HG02798 (cell line): ENCODE measurements at regions not wholly inside any gene's neighbourhood (a gene's known extent, or its start where the extent isn't known, plus 50 kb on each side); places are given as distances from the start of the nearest gene placed in this dataset.
"Not testable (repeated sequence)": the region's sequence is repeated elsewhere in the genome, so short reads cannot be mapped to it uniquely, and the experiment has no call there.

ENCODE experiments used
- ATAC-seq: cut with Tn5 transposase; IDR thresholded peaks from one replicate; pipeline ENCODE4 v1.9.1; 2021; ENCODE audit warnings: mild to moderate bottlenecking; ENCODE audit not compliant: unreplicated experiment, poor library complexity

DNA sequence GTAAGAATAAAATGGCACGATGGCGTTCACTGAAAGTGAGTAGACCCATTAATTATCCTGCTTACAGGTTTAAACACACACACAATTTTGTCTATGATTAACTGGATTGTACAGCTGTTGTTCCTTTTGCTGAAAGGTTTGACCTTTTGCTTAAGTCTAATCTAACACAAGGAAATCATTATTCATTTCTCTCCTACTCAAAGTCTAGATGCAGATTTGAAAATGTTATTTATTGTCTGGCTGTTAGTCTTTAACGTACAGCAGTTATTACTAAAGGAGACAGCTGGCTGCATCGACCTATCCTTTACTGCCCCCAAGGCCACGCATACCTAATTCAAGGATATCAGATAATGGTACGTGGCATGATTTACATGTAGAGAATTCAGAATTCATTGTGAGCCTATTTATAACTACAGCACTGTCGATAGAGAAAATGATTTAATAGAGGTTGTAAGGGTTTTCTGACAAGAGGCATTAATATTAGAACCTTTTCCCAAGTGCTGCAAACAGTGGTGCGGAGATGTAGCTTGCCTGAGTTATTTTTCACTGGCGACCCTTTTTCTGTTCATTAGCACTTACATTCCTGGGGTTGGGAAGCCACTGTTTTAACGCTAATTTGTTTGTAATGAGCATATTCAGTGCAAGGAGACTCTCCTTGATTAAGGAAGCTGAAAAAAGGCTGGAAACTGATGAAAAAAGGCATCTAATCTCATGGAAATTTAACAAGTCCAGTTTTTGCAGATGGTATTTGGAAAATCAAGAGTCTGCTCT lies 368.4 kb upstream of the GRAMD2B start:
- ATAC-seq, result no peak

- no peak for ATAC-seq
Measured at GRCh38 chr5:126055348-126055729, 367.9 kb upstream of the GRAMD2B start.

GRCh38 chr5:126056352-126056751 lies 366.9 kb upstream of the GRAMD2B start:
- ATAC-seq, result no peak

DNA sequence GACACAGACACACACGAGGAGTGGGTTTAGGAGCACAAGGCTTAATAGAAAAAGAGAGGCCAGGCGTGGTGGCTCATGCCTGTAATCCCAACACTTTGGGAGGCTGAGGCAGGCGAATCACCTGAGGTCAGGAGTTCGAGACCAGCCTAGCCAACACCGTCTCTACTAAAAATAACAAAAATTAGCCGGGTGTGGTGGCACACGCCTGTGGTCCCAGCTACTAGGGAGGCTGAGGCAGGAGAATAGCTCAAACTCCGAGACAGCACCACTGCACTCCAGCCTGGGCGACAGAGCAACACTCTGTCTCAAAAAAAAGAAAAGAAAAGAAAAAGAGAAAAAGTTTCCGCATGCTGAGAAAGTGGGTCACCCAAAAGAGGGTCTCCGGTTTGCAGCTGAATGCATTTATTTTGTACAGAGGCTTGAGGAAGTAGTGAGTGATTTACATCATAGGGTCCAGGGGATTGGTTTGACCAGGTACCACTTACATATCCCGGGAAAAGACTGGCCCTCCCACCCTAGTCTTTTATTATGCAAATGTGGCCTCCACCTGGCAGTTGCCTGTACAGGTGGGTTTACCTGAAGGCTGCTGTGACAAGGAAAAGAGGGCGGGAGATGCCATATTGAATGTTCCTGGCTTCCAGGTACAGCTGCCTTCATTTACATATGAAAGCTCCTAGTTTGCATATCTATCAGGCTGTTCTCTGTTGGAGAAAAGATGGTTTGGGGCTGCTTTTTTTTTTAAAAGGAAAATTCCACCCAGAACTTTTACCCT lies 366.2 kb upstream of the GRAMD2B start:
- ATAC-seq, result no peak

DNA sequence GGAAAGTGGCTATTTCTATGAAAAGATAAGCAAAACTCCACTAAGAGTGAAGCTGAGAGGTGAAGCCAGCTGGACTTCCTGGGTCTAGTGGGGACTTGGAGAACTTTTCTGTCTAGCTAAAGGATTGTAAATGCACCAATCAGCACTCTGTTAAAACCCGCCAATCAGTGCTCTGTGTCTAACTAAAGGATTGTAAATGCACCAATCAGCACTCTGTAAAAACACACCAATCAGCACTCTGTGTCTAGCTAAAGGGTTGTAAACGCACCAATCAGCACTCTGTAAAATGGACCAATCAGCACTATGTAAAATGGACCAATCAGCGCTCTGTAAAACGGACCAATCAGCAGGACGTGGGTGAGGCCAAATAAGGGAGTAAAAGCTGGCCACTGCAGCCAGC lies 364.8 kb upstream of the GRAMD2B start:
- ATAC-seq, result not testable (repeated sequence)

- no peak for ATAC-seq
Measured at GRCh38 chr5:126062398-126063221, 360.6 kb upstream of the GRAMD2B start.

- ATAC-seq, result no peak
Measured at GRCh38 chr5:126065061-126065460, 358.1 kb upstream of the GRAMD2B start.

DNA sequence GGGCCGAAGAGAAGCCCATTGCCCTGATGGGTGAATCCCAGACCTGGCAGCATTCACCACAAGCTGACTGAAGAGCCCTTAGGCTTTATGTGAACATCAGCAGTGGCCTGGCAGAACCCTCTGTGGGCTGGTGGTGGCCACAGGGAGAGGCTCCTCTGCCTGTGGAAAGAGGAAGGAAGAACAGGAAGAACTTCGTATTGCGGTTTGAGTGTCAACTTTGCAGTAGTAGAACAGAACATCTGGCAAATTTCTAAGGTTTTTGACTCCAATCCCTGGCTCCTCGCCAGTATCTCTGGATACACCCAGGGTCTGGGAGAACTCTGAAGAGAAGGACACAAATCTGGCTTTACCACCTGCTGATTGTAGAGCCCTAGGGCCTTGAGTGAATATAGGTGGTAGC lies 356.4 kb upstream of the GRAMD2B start:
- ATAC-seq, result no peak

- no peak for ATAC-seq
Measured at GRCh38 chr5:126067404-126067803, 355.8 kb upstream of the GRAMD2B start.

DNA sequence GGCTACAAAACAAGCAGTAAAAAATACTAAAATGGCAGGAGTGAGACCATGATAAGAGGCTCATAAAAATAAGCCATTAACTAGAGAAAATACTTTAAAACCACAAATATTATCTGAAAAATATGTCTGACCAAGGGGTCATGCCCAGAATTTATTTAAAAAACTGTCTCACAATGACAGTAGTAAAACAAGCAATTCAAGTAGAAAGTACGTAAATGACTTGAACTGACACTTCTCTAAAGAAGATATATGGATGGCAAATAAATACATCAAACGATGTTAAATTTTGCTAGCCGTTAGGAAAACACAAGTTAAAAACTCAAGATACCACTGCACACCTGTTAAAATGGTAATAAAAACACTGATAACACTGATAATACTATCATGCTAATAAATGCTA lies 353.9 kb upstream of the GRAMD2B start:
- ATAC-seq, result no peak

- ATAC-seq, result no peak
Measured at GRCh38 chr5:126070481-126070880, 352.7 kb upstream of the GRAMD2B start.

DNA sequence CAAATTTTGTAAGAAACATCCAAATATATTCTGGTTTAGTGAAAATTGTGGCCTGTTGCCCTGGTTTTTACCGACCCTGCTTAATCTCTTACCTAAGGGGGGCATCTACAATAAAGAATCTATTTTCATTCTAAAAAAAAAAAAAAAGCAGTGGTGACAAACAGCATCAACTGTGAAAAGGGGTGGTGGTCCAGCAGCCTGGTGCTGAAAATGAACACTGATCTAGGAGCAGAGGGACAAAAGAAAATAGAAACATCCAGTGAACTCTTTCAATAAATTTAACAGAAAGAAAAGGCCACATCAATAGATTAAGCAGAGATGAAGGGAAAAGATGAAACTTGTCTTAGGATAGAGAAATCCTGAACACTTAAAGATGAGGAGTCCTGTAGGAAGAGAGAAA lies 348.7 kb upstream of the GRAMD2B start:
- no peak for ATAC-seq

- ATAC-seq, result no peak
Measured at GRCh38 chr5:126079266-126079665, 343.9 kb upstream of the GRAMD2B start.

DNA sequence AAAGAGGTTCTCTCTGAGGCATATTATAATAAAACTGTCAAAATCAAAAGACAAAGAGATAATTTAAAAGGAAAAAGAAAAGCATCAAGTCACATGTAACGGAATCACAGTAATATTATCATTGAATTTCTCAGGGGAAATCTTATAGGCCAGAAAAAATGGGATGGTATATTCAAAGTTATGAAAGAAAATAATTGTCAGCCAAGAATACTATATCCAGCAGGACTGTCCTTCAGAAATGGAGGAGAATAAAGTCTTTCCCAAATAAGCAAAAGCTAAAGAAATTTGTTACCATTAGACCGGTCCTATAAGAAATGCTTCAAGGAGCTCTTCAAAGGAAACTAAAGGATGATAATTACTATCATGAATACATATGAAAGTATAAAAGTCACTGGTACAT lies 342.0 kb upstream of the GRAMD2B start:
- no peak for ATAC-seq

DNA sequence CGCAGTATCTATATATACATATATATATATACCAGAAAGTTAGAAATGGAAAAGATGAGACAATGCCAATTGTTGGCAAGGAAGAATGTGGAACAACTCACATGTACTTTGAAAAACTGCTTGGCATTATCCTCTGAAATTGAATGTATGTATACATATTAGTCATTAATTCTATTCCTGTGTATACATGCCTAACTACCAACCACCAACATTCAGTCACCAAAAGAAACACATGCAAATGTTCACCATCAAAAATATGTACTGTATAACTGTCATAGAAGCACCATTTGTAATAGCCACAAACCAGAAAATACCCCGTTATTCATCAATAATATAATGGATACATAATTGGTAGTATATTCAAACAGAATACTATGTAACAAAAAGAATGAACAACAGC lies 330.2 kb upstream of the GRAMD2B start:
- ATAC-seq, result no peak

DNA sequence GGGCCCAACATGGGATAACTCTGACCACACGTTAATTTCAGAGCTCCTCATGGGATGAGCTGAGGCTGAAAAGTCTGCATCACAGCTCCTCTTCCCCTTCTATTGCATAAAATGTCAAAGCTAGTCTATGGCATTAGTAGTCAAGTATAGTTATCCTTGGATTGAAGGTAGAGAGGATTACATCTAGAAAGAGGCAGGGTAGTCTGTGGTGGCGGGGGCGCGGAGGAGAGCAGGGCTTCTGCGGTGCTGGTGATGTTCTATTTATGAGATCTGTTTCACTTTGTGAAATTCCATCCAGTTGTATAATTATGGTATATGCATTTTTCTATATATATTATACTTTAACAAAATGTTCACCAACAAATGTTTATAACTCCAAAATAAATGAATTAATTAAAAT lies 329.5 kb upstream of the GRAMD2B start:
- ATAC-seq, result no peak

- no peak for ATAC-seq
Measured at GRCh38 chr5:126094991-126095390, 328.2 kb upstream of the GRAMD2B start.

DNA sequence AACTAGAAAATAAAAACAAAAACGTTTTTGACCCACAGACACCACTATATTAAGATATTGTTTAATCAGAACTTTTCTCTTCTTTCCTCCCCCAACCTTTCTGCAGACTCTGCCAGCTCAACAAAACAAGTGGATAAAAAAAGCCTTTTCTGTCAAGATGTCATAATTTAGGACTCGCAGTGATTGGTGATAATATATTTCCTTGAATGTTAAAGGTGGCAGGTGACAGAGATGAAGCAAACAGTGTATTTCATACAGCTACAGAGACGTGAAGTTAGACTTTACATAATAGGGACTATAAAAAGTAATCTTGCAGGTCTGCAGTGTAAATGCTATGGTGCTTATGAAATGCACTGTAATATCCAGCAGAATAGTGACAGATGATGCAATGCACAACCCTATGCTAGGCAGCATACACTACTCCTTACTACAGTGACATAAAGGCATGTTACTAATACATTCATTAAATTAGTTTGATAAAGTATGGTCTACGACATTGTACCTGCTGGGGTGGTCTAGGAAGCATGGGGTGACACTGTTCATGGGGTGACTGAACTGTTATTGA lies 326.7 kb upstream of the GRAMD2B start:
- no peak for ATAC-seq

DNA sequence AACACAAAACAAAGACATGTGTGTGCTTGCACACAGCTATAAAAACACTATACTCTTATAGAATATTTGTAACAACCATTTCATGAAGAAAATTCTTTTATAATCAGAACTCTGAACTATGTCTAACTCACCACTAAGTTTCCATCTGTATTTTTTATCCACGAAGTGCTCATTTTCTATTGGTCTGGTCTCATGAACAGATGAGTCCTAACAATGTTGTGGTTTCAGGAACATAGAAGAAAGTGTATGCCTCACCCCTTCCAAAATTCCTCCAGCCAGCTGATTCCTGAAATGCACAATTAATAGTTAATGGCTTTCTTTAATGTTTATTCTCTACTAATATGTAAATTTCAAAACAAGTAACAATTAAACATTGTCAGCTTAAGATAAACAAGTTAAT lies 325.3 kb upstream of the GRAMD2B start:
- no peak for ATAC-seq

DNA sequence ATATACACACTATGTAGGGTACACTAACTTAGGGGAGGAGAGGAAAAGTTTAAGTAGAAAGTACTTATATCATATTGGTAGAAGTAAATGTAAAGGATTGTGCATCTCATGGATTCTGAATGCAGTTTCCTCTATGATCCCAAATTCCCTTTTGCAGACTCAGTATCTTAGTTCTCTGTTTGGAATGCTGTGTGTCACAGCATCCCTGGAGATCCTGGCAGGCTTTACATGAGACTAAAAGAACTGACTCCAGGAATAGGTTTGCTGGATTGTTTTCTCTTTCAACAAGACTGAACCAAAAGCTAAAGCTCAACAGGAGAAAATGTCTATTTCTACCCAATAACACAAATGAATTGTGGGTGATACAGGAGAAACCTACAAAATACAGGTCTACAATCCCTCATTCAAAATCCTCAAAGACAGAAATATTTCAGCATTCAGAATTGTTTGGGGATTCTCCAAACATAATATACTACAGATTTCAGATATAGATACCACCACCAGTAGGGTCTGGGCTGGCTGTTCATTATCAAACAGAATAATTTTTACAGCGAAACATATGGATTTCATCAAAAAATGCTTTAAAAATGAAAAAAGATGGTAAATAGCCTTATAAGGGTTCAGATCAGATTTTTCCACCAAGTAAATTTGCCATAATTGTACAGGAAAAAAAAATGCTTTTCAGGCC lies 324.7 kb upstream of the GRAMD2B start:
- ATAC-seq, result no peak
